Endothelial cell of umbilical vein (primary cell): ENCODE measurements at regions not wholly inside any gene's neighbourhood (a gene's known extent, or its start where the extent isn't known, plus 50 kb on each side); places are given as distances from the start of the nearest gene placed in this dataset.

Experiments used
- BruUV-seq: library from RNA; stranded (reverse); fragments of 400-500 nt; replicated peaks from 2 replicates; lab custom pipeline; 2021; lab: Mats Ljungman, UMichigan
- CTCF ChIA-PET: fragments of 300-600, 350-600 bp; sonication (Branson Sonifier 250); formaldehyde crosslinking; loops from one replicate; lab custom pipeline; 2021; ENCODE audit warnings: antibody characterized with exemption, inconsistent platforms; lab: Charles Lee
- POLR2A ChIA-PET: fragments of 300-600, 350-600 bp; sonication (Branson Sonifier 250); formaldehyde crosslinking; loops from one replicate; lab custom pipeline; 2021; ENCODE audit warnings: antibody characterized with exemption, inconsistent platforms; lab: Charles Lee
- DNase-seq: peaks from one replicate; pipeline ENCODE4 v3.0.0-alpha.2; 2011; ENCODE audit warnings: low read depth, low spot score
- FAIRE-seq: peaks from 2 replicates; lab custom pipeline; 2011; peaks lifted over from hg19 to GRCh38; lab: Jason Lieb, UNC
- H2AFZ ChIP-seq: 2 replicates; pipeline ENCODE4 v1.6.0; 2012; ENCODE audit warnings: low read depth, low read length, control low read depth, inconsistent platforms
- H3K27ac ChIP-seq: 2 replicates; pipeline ENCODE4 v1.5.1; 2011; ENCODE audit warnings: low read depth, mild to moderate bottlenecking, control low read depth, low read length, moderate library complexity; ENCODE audit not compliant: insufficient read depth
- H3K27me3 ChIP-seq, 2 experiments: 2 replicates each; pipeline versions ENCODE4 v1.6.0 to v1.6.1; 2011; ENCODE audit warnings: low read length in 2 of 2, mixed read lengths in 1 of 2; ENCODE audit not compliant: control insufficient read depth in 2 of 2, insufficient read depth in 2 of 2
- H3K36me3 ChIP-seq, 2 experiments: 2 replicates in 1 of 2; 3 replicates in 1 of 2; pipeline ENCODE4 v1.5.1; 2011; ENCODE audit warnings: low read length in 2 of 2, mild to moderate bottlenecking in 1 of 2, moderate library complexity in 1 of 2; ENCODE audit not compliant: control insufficient read depth in 2 of 2, insufficient read depth in 2 of 2; ENCODE audit errors: extremely low read depth in 1 of 2
- H3K4me1 ChIP-seq: 3 replicates; pipeline ENCODE4 v1.5.1; 2011; ENCODE audit warnings: mild to moderate bottlenecking, low read length; ENCODE audit not compliant: control insufficient read depth, insufficient read depth; ENCODE audit errors: extremely low read depth
- H3K4me2 ChIP-seq: 2 replicates; pipeline ENCODE4 v1.6.1; 2011; ENCODE audit warnings: low read length, control low read depth, mixed read lengths; ENCODE audit not compliant: insufficient read depth
- H3K4me3 ChIP-seq, 3 experiments: fragments of 200-600 bp in 1 of 3; sonication (generic), shearing (Covaris generic) in 1 of 3; replicated peaks in 1 of 3; 2 replicates each; pipeline ENCODE4 v1.5.1; 2011 to 2016; ENCODE audit warnings: control low read depth in 3 of 3, low read length in 3 of 3, mild to moderate bottlenecking in 2 of 3, inconsistent platforms in 1 of 3, low read depth in 1 of 3, moderate library complexity in 1 of 3; ENCODE audit not compliant: insufficient read depth in 1 of 3
- H3K79me2 ChIP-seq: 2 replicates; pipeline ENCODE4 v1.6.0; 2012; ENCODE audit warnings: low read length, inconsistent platforms; ENCODE audit not compliant: control insufficient read depth, insufficient read depth
- H3K9ac ChIP-seq: replicated peaks from 2 replicates; pipeline ENCODE3; 2011; ENCODE audit warnings: low read length, control low read depth; ENCODE audit not compliant: insufficient read depth; ENCODE audit errors: extremely low read depth
- H3K9me1 ChIP-seq: replicated peaks from 3 replicates; pipeline ENCODE4 v1.6.0; 2011; ENCODE audit warnings: mild to moderate bottlenecking, low read length; ENCODE audit not compliant: control insufficient read depth, insufficient read depth; ENCODE audit errors: extremely low read depth
- H3K9me3 ChIP-seq: replicated peaks from 2 replicates; pipeline ENCODE4 v1.5.1; 2012; ENCODE audit warnings: low read length, inconsistent platforms; ENCODE audit not compliant: control insufficient read depth, insufficient read depth
- H4K20me1 ChIP-seq: replicated peaks from 2 replicates; pipeline ENCODE3; 2011; ENCODE audit warnings: mild to moderate bottlenecking, low read length; ENCODE audit not compliant: control insufficient read depth, insufficient read depth; ENCODE audit errors: extremely low read depth
- FOS ChIP-seq: IDR thresholded peaks from 2 replicates; pipeline ENCODE4 v1.6.1; 2011; ENCODE audit warnings: mild to moderate bottlenecking, low read length, moderate library complexity, borderline replicate concordance; ENCODE audit not compliant: insufficient read depth
- GATA2 ChIP-seq: IDR thresholded peaks from 2 replicates; pipeline ENCODE4 v1.7.0; 2011; ENCODE audit warnings: low read depth, mild to moderate bottlenecking, moderate library complexity, mixed read lengths, low read length; ENCODE audit not compliant: insufficient read length, insufficient read depth
- JUN ChIP-seq: IDR thresholded peaks from 2 replicates; pipeline ENCODE4 v1.6.1; 2011; ENCODE audit warnings: borderline replicate concordance, low read depth; ENCODE audit not compliant: insufficient read length, insufficient read depth
- POLR2AphosphoS5 ChIP-seq: IDR thresholded peaks from 2 replicates; pipeline ENCODE4 v1.6.1; 2012; ENCODE audit warnings: low read depth, mild to moderate bottlenecking, control low read depth, low read length, moderate library complexity; ENCODE audit not compliant: insufficient read depth
- dilution Hi-C: fragments of 300-500 bp; cut with MboI; formaldehyde crosslinking; loops from one replicate; pipeline ENCODE4 v1.15.0; 2019; ENCODE audit warnings: low sequenced_read_pairs; ENCODE audit not compliant: extremely low pct_ligation_motif_present
- intact Hi-C: fragments of 100-400 bp; cut with micrococcal nuclease; formaldehyde crosslinking; loops from one replicate; pipeline ENCODE4 v1.10.0; 2022
- TF ChIP-seq, protein P1 (sequence below), 2 donors: IDR thresholded peaks; 1 replicate in 1 of 2; 2 replicates in 1 of 2; pipeline ENCODE4 v1.5.1; 2011; ENCODE audit warnings: low read length in 2 of 2, mild to moderate bottlenecking in 2 of 2, moderate library complexity in 2 of 2, control low read depth in 1 of 2, inconsistent platforms in 1 of 2, low read depth in 1 of 2; ENCODE audit not compliant: insufficient read depth in 1 of 2; ENCODE audit errors: extremely low read depth in 1 of 2
- TF ChIP-seq, protein P2 (sequence below): IDR thresholded peaks from 2 replicates; pipeline ENCODE4 v1.6.1; 2011; ENCODE audit not compliant: insufficient read depth, insufficient read length

DNA sequence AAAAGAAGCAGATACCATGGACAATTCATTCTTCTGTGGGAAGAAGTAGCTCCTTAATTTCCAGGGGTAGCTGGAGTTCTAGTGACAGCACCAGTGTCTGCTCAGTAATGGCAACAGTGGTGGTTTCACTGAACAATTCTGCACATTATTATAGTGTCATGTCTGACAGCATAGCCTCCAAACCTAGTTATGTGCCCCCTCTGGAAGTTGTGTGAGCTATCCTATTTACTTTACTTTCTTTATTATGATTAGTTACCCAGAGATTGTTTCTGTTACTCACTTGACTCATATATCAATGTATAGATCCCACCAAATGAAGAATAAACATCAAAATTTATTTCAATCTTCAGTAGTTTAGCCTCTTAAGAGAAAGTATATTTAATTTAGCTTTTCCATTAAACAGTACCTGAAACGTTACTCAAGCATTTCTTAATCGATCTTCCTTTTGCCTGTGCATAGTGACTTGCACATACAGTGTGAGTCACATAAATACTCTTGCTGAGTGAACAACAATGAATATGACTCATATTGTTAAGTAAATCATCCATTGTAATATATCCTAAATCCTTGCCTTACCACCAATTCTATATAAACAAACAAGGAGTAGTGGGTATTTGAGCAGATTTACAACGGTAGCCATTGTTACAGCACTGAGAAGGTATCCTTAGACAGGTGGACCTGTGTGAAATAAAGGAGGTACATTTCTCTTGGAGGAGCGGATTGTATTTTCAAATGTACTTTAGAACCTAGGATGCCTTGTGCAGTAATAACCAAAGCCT, 534.7 kb downstream of the ANKRD50 start:
- H4K20me1 ChIP-seq, result no peaks in the 10 kb centered on the region
- peak overlapping the region; percentile 80 for H3K27ac ChIP-seq
- no peaks in the 10 kb centered on the region for H3K36me3 ChIP-seq
- dilution Hi-C loops (no loop called here), intact Hi-C loops (no loop called here)
- FAIRE-seq (peak; percentile 63), DNase-seq (peak; percentile 83)
- peak overlapping the region; percentile 37 for H2AFZ ChIP-seq
- H3K4me3 ChIP-seq, result no peak overlapping the region
- H3K9ac ChIP-seq, result peak overlapping the region; percentile 41
- POLR2A ChIA-PET, result no interaction called here
- TF ChIP-seq, protein P1, sequence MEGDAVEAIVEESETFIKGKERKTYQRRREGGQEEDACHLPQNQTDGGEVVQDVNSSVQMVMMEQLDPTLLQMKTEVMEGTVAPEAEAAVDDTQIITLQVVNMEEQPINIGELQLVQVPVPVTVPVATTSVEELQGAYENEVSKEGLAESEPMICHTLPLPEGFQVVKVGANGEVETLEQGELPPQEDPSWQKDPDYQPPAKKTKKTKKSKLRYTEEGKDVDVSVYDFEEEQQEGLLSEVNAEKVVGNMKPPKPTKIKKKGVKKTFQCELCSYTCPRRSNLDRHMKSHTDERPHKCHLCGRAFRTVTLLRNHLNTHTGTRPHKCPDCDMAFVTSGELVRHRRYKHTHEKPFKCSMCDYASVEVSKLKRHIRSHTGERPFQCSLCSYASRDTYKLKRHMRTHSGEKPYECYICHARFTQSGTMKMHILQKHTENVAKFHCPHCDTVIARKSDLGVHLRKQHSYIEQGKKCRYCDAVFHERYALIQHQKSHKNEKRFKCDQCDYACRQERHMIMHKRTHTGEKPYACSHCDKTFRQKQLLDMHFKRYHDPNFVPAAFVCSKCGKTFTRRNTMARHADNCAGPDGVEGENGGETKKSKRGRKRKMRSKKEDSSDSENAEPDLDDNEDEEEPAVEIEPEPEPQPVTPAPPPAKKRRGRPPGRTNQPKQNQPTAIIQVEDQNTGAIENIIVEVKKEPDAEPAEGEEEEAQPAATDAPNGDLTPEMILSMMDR (IDR thresholded peaks at IDR 0.05; ENCODE audit: extremely low read depth in 1 of 2, insufficient read depth in 1 of 2, low read depth in 1 of 2, low read length in 2 of 2), result no peak
- peak; percentile 99 for TF ChIP-seq FOS
- TF ChIP-seq GATA2, result no peak
- TF ChIP-seq JUN, result peak; percentile 99
- TF ChIP-seq, protein P2, sequence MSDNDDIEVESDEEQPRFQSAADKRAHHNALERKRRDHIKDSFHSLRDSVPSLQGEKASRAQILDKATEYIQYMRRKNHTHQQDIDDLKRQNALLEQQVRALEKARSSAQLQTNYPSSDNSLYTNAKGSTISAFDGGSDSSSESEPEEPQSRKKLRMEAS, result no peak
- TF ChIP-seq POLR2AphosphoS5, result no peak
- CTCF ChIA-PET, result interaction anchor here (0.9 to 1.8 kb wide), 5 partner anchors 10 to 1075 kb away, joined by 3 to 5 read pairs (median 3); no protein-coding TSS in a partner anchor
- peaks cover 18% of the 10 kb centered on the region for H3K4me1 ChIP-seq
- TSS peak; percentile 28 for BruUV-seq
- H3K9me1 ChIP-seq, result no peaks in the 10 kb centered on the region
- no peaks in the 10 kb centered on the region for H3K79me2 ChIP-seq
- H3K9me3 ChIP-seq, result no peaks in the 10 kb centered on the region
- H3K27me3 ChIP-seq, result no peaks in the 10 kb centered on the region
- H3K4me2 ChIP-seq, result peak overlapping the region; percentile 55
